GM12878 (cell line): ENCODE measurements at regions not wholly inside any gene's neighbourhood (a gene's known extent, or its start where the extent isn't known, plus 50 kb on each side); places are given as distances from the start of the nearest gene placed in this dataset.

Experiments used
- ATAC-seq: fragments of 200-7000 bp; cut with Tn5 transposase; 3 replicates; pipeline ENCODE4 v1.9.1; 2020; ENCODE audit warnings: mild to moderate bottlenecking, moderate library complexity
- BruUV-seq: library from RNA; stranded (reverse); fragments of 400-500 nt; replicated peaks from 2 replicates; lab custom pipeline; 2021; lab: Mats Ljungman, UMichigan
- CTCF ChIA-PET: fragments of 300-600 bp; sonication (Branson Sonifier 250); formaldehyde crosslinking; extraction: SDS; loops from one replicate; lab custom pipeline; 2021; ENCODE audit warnings: inconsistent platforms; lab: Yijun Ruan, JAX
- POLR2A ChIA-PET: fragments of 350-600 bp; formaldehyde crosslinking; extraction: SDS; loops from one replicate; lab custom pipeline; 2021; ENCODE audit warnings: inconsistent platforms; lab: Charles Lee
- RAD21 ChIA-PET: fragments of 300-600 bp; sonication (Branson Sonifier 250); formaldehyde crosslinking; loops from one replicate; lab custom pipeline; 2023; ENCODE audit warnings: antibody characterized with exemption; ENCODE audit not compliant: unreplicated experiment; lab: Charles Lee
- SMC1A ChIA-PET: fragments of 300-600 bp; sonication (Branson Sonifier 250); formaldehyde crosslinking; loops from one replicate; lab custom pipeline; 2023; ENCODE audit not compliant: unreplicated experiment, uncharacterized antibody; lab: Charles Lee
- DNase-seq: peaks from one replicate; pipeline ENCODE4 v3.0.0-alpha.2; 2011; ENCODE audit warnings: low read depth, low spot score
- FAIRE-seq: peaks from 3 replicates; lab custom pipeline; 2011; peaks lifted over from hg19 to GRCh38; lab: Jason Lieb, UNC
- H2AFZ ChIP-seq: 2 replicates; pipeline ENCODE4 v1.6.0; 2011; ENCODE audit warnings: low read depth, low read length, control low read depth; ENCODE audit not compliant: control insufficient read depth
- H3K27ac ChIP-seq: 2 replicates; pipeline ENCODE4 v1.5.1; 2011; ENCODE audit warnings: control low read depth; ENCODE audit not compliant: control insufficient read depth, insufficient read depth
- H3K27me3 ChIP-seq, 2 experiments: replicated peaks in 1 of 2; 2 replicates each; pipeline versions ENCODE4 v1.6.0 to v1.6.1; 2011; ENCODE audit warnings: low read length in 1 of 2; ENCODE audit not compliant: control insufficient read depth in 2 of 2, insufficient read depth in 2 of 2
- H3K36me3 ChIP-seq, 2 experiments: 2 replicates each; pipeline ENCODE4 v1.5.1; 2011; ENCODE audit warnings: low read length in 1 of 2; ENCODE audit not compliant: control insufficient read depth in 2 of 2, insufficient read depth in 2 of 2
- H3K4me1 ChIP-seq: 2 replicates; pipeline ENCODE4 v1.6.1; 2011; ENCODE audit warnings: mild to moderate bottlenecking, low read length, moderate library complexity, mixed read lengths; ENCODE audit not compliant: control insufficient read depth, insufficient read depth
- H3K4me2 ChIP-seq: 2 replicates; pipeline ENCODE4 v1.6.0; 2011; ENCODE audit warnings: control low read depth; ENCODE audit not compliant: control insufficient read depth, insufficient read depth
- H3K4me3 ChIP-seq: fragments of 200-600 bp; sonication (generic); 2 replicates; pipeline ENCODE4 v1.5.1; 2016
- H3K79me2 ChIP-seq: 2 replicates; pipeline ENCODE4 v1.6.0; 2011; ENCODE audit warnings: low read length; ENCODE audit not compliant: control insufficient read depth, insufficient read depth
- H3K9ac ChIP-seq: 2 replicates; pipeline ENCODE4 v1.8.0; 2011; ENCODE audit warnings: low read length, control low read depth, mixed read lengths; ENCODE audit not compliant: control insufficient read depth, insufficient read depth
- H3K9me3 ChIP-seq: replicated peaks from 3 replicates; pipeline ENCODE4 v1.5.1; 2011; ENCODE audit warnings: mild to moderate bottlenecking, low read length; ENCODE audit not compliant: control insufficient read depth, insufficient read depth
- H4K20me1 ChIP-seq: 2 replicates; pipeline ENCODE4 v1.6.0; 2011; ENCODE audit not compliant: control insufficient read depth, insufficient read depth
- CHD2 ChIP-seq: IDR thresholded peaks from 2 replicates; pipeline ENCODE4 v1.6.1; 2011; ENCODE audit warnings: low read depth, low read length, improper control_type of control experiment, borderline replicate concordance
- CREB1 ChIP-seq: IDR thresholded peaks from 2 replicates; pipeline ENCODE4 v1.6.1; 2012; ENCODE audit warnings: low read depth, mild to moderate bottlenecking, inconsistent platforms
- SP1 ChIP-seq: IDR thresholded peaks from one replicate; pipeline ENCODE4 v1.6.1; 2011; ENCODE audit warnings: low read depth, low read length
- SUZ12 ChIP-seq: fragments of 200-600 bp; sonication (generic); IDR thresholded peaks from one replicate; pipeline ENCODE4 v1.6.1; 2018; ENCODE audit warnings: antibody characterized with exemption, mild to moderate bottlenecking; ENCODE audit not compliant: unreplicated experiment
- YY1 ChIP-seq: IDR thresholded peaks from 2 replicates; pipeline ENCODE4 v1.6.1; 2011; ENCODE audit warnings: low read depth, mild to moderate bottlenecking, low read length
- ZNF24 ChIP-seq: fragments of 450-650 bp; IDR thresholded peaks from 2 replicates; pipeline ENCODE4 v1.6.1; 2017; ENCODE audit warnings: antibody characterized with exemption, mild to moderate bottlenecking
- WGBS: methylation state at CpG from one replicate; pipeline ENCODE4 v1.1.6; 2016; ENCODE audit warnings: low lambda C conversion rate; ENCODE audit not compliant: insufficient replicate concordance, insufficient coverage; ENCODE audit errors: missing lambda C conversion rate; 5-methylcytosine and 5-hydroxymethylcytosine counted together
- in situ Hi-C: fragments of 300-500 bp; cut with MboI; formaldehyde crosslinking; loops from 9 replicates; pipeline ENCODE4 v1.14.3; 2018; ENCODE audit warnings: mixed read lengths
- intact Hi-C: fragments of 100-400 bp; cut with micrococcal nuclease; formaldehyde crosslinking; loops from one replicate; pipeline ENCODE4 v1.14.2; 2022; ENCODE audit not compliant: unreplicated experiment
- TF ChIP-seq, protein P1 (sequence below): fragments of 450-650 bp; formaldehyde crosslinking; IDR thresholded peaks from 2 replicates; pipeline ENCODE4 v1.4.0; 2022; ENCODE audit warnings: mild to moderate bottlenecking, moderate library complexity
- TF ChIP-seq, protein P2 (sequence below): fragments of 150-350 bp; IDR thresholded peaks from 2 replicates; pipeline ENCODE4 v1.6.1; 2016; ENCODE audit warnings: low read depth, low read length
- TF ChIP-seq, protein P3 (sequence below): IDR thresholded peaks from 2 replicates; pipeline ENCODE4 v1.6.1; 2011; ENCODE audit warnings: low read depth, low read length, improper control_type of control experiment, borderline replicate concordance
- TF ChIP-seq, protein P4 (sequence below), 3 experiments: IDR thresholded peaks in 2 of 3; conservative IDR thresholded peaks in 1 of 3; 2 replicates each; pipeline ENCODE4 v1.5.1; 2011; ENCODE audit warnings: low read depth in 3 of 3, low read length in 3 of 3, mild to moderate bottlenecking in 3 of 3, control low read depth in 2 of 3, moderate library complexity in 2 of 3, inconsistent platforms in 1 of 3, mixed read lengths in 1 of 3; ENCODE audit not compliant: control insufficient read depth in 2 of 3, insufficient read depth in 1 of 3; ENCODE audit errors: extremely low read depth in 1 of 3
- TF ChIP-seq, protein P5 (sequence below): fragments of 450-650 bp; IDR thresholded peaks from 2 replicates; pipeline ENCODE4 v1.6.1; 2017; ENCODE audit warnings: borderline replicate concordance

DNA sequence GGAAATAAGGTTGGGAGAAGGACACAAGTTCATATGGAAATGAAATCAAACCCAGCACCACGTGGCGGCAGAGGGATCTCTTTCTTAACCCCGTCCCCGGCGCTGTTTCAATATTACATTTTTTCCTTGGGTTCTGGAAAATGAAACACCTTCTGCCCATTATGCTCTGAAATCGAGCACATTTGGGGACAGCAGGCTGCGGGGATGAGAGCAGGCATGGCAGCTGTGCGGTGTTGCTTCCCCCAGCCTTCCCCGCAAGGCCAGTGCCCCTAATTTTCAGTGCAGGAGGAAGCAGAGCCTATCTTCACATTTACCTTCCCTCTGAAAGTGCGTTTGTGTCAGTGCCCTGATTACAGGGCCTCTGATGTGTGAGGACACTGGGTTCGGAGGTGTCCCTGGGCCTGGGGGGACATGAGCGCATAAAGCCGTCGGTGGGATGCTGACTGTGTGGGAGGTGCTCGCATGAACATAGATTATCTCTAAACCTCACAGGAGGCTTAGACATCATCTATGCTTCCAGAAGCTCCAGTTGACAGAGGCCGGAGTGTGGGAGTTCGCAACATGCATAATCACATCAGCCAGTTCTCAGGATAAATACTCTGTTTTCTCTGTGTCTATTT is 921.3 kb downstream of the BRD1 start:
- no TSS peak for BruUV-seq
- Histone ChIP-seq H3K36me3 (no peaks in the 10 kb centered on the region), H3K27me3 (no peaks in the 10 kb centered on the region), H3K4me2 (no peak overlapping the region), H3K79me2 (no peaks in the 10 kb centered on the region), H3K9me3 (no peaks in the 10 kb centered on the region; the same call in 2 of the 3 replicates), H3K27ac (no peak overlapping the region), H2AFZ (no peak overlapping the region), H4K20me1 (no peaks in the 10 kb centered on the region), H3K4me1 (no peaks in the 10 kb centered on the region), H3K4me3 (no peak overlapping the region), H3K9ac (no peak overlapping the region)
- ATAC-seq: no peak
- ChIA-PET RAD21 (no interaction called here), SMC1A (no interaction called here), POLR2A (no interaction called here), CTCF (no interaction called here)
- WGBS: 55% methylated on average over 17 of the region's 17 CpGs
- in situ Hi-C loops: no loop called here
- intact Hi-C loops: no loop called here
- DNase-seq: no peak
- FAIRE-seq: no peak
- TF ChIP-seq, protein P1, sequence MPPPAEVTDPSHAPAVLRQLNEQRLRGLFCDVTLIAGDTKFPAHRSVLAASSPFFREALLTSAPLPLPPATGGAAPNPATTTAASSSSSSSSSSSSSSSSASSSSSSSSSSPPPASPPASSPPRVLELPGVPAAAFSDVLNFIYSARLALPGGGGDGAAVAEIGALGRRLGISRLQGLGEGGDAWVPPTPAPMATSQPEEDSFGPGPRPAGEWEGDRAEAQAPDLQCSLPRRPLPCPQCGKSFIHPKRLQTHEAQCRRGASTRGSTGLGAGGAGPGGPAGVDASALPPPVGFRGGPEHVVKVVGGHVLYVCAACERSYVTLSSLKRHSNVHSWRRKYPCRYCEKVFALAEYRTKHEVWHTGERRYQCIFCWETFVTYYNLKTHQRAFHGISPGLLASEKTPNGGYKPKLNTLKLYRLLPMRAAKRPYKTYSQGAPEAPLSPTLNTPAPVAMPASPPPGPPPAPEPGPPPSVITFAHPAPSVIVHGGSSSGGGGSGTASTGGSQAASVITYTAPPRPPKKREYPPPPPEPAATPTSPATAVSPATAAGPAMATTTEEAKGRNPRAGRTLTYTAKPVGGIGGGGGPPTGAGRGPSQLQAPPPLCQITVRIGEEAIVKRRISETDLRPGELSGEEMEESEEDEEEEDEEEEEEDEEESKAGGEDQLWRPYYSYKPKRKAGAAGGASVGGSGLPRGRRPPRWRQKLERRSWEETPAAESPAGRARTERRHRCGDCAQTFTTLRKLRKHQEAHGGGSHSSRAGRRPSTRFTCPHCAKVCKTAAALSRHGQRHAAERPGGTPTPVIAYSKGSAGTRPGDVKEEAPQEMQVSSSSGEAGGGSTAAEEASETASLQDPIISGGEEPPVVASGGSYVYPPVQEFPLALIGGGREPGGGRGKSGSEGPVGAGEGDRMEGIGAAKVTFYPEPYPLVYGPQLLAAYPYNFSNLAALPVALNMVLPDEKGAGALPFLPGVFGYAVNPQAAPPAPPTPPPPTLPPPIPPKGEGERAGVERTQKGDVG (CRISPR knock-in tag): no peak
- TF ChIP-seq, protein P2, sequence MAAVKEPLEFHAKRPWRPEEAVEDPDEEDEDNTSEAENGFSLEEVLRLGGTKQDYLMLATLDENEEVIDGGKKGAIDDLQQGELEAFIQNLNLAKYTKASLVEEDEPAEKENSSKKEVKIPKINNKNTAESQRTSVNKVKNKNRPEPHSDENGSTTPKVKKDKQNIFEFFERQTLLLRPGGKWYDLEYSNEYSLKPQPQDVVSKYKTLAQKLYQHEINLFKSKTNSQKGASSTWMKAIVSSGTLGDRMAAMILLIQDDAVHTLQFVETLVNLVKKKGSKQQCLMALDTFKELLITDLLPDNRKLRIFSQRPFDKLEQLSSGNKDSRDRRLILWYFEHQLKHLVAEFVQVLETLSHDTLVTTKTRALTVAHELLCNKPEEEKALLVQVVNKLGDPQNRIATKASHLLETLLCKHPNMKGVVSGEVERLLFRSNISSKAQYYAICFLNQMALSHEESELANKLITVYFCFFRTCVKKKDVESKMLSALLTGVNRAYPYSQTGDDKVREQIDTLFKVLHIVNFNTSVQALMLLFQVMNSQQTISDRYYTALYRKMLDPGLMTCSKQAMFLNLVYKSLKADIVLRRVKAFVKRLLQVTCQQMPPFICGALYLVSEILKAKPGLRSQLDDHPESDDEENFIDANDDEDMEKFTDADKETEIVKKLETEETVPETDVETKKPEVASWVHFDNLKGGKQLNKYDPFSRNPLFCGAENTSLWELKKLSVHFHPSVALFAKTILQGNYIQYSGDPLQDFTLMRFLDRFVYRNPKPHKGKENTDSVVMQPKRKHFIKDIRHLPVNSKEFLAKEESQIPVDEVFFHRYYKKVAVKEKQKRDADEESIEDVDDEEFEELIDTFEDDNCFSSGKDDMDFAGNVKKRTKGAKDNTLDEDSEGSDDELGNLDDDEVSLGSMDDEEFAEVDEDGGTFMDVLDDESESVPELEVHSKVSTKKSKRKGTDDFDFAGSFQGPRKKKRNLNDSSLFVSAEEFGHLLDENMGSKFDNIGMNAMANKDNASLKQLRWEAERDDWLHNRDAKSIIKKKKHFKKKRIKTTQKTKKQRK: no peak
- TF ChIP-seq CHD2 (no peak), SP1 (no peak), SUZ12 (no peak), ZNF24 (no peak), YY1 (no peak), CREB1 (no peak)
- TF ChIP-seq, protein P3, sequence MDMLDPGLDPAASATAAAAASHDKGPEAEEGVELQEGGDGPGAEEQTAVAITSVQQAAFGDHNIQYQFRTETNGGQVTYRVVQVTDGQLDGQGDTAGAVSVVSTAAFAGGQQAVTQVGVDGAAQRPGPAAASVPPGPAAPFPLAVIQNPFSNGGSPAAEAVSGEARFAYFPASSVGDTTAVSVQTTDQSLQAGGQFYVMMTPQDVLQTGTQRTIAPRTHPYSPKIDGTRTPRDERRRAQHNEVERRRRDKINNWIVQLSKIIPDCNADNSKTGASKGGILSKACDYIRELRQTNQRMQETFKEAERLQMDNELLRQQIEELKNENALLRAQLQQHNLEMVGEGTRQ: no peak
- TF ChIP-seq, protein P4, sequence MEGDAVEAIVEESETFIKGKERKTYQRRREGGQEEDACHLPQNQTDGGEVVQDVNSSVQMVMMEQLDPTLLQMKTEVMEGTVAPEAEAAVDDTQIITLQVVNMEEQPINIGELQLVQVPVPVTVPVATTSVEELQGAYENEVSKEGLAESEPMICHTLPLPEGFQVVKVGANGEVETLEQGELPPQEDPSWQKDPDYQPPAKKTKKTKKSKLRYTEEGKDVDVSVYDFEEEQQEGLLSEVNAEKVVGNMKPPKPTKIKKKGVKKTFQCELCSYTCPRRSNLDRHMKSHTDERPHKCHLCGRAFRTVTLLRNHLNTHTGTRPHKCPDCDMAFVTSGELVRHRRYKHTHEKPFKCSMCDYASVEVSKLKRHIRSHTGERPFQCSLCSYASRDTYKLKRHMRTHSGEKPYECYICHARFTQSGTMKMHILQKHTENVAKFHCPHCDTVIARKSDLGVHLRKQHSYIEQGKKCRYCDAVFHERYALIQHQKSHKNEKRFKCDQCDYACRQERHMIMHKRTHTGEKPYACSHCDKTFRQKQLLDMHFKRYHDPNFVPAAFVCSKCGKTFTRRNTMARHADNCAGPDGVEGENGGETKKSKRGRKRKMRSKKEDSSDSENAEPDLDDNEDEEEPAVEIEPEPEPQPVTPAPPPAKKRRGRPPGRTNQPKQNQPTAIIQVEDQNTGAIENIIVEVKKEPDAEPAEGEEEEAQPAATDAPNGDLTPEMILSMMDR (IDR thresholded peaks at IDR 0.05 in 2 of 3, conservative IDR thresholded peaks at IDR 0.05 in 1 of 3; ENCODE audit: control insufficient read depth in 2 of 3, extremely low read depth in 1 of 3, insufficient read depth in 1 of 3, low read depth in 3 of 3, low read length in 3 of 3): no peak
- TF ChIP-seq, protein P5, sequence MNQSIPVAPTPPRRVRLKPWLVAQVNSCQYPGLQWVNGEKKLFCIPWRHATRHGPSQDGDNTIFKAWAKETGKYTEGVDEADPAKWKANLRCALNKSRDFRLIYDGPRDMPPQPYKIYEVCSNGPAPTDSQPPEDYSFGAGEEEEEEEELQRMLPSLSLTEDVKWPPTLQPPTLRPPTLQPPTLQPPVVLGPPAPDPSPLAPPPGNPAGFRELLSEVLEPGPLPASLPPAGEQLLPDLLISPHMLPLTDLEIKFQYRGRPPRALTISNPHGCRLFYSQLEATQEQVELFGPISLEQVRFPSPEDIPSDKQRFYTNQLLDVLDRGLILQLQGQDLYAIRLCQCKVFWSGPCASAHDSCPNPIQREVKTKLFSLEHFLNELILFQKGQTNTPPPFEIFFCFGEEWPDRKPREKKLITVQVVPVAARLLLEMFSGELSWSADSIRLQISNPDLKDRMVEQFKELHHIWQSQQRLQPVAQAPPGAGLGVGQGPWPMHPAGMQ: no peak
